ENCODE measurements at regions not wholly inside any gene's neighbourhood (a gene's known extent, or its start where the extent isn't known, plus 50 kb on each side); places are given as distances from the start of the nearest gene placed in this dataset.
"Not testable (repeated sequence)": the region's sequence is repeated elsewhere in the genome, so short reads cannot be mapped to it uniquely, and the experiment has no call there.

GRCh38 chr21:32823296-32823695 is 51.7 kb upstream of the PAXBP1 start:
- H3K79me2 ChIP-seq (ENCODE audit: insufficient read depth, low read length); H3K4me3 ChIP-seq (replicated peaks in 1 of 2; ENCODE audit: low read depth in 1 of 2, low read length in 2 of 2); BruUV-seq (replicated peaks); H2AFZ ChIP-seq (ENCODE audit: low read depth, low read length, poor library complexity, severe bottlenecking); RAD21 ChIA-PET (ENCODE audit: low non-redundant PET in 1 of 2, low total read pairs in 2 of 2, uncharacterized antibody in 2 of 2, unreplicated experiment in 2 of 2); CTCF ChIA-PET; ATAC-seq; H3K4me2 ChIP-seq (ENCODE audit: low read length); H3K9me3 ChIP-seq (ENCODE audit: control insufficient read depth in 1 of 2, insufficient read depth in 1 of 2, low read depth in 1 of 2, low read length in 2 of 2); POLR2A ChIA-PET; DNase-seq (ENCODE audit: low read depth, low spot score); H4K20me1 ChIP-seq (ENCODE audit: insufficient read depth); H3K4me1 ChIP-seq (ENCODE audit: control insufficient read depth in 1 of 2, insufficient read depth in 2 of 2, low read length in 2 of 2); H3K9ac ChIP-seq (ENCODE audit: low read length); H3K27ac ChIP-seq (ENCODE audit: low read depth, low read length); H3K27me3 ChIP-seq (ENCODE audit: insufficient read depth, low read length); intact Hi-C loops (cut with micrococcal nuclease); H3K9me2 ChIP-seq (ENCODE audit: insufficient read depth); H3K36me3 ChIP-seq (ENCODE audit: control insufficient read depth in 1 of 2, insufficient read depth in 2 of 2, low read length in 2 of 2): not testable (repeated sequence)

- no TSS peak for BruUV-seq (replicated peaks)
- DNase-seq (ENCODE audit: low read depth, low spot score) (no peak), ATAC-seq (no peak)
- Histone ChIP-seq H3K27ac (ENCODE audit: low read depth, low read length) (no peak overlapping the region), H3K9me2 (ENCODE audit: insufficient read depth) (no peaks in the 10 kb centered on the region), H3K27me3 (ENCODE audit: insufficient read depth, low read length) (no peaks in the 10 kb centered on the region), H3K9ac (ENCODE audit: low read length) (no peak overlapping the region), H2AFZ (ENCODE audit: low read depth, low read length, poor library complexity, severe bottlenecking) (no peak overlapping the region), H3K4me2 (ENCODE audit: low read length) (no peak overlapping the region), H3K36me3 (ENCODE audit: control insufficient read depth in 1 of 2, insufficient read depth in 2 of 2, low read length in 2 of 2) (no peaks in the 10 kb centered on the region), H3K4me3 (replicated peaks in 1 of 2; ENCODE audit: low read depth in 1 of 2, low read length in 2 of 2) (no peak overlapping the region), H3K79me2 (ENCODE audit: insufficient read depth, low read length) (no peaks in the 10 kb centered on the region), H4K20me1 (ENCODE audit: insufficient read depth) (no peaks in the 10 kb centered on the region), H3K4me1 (ENCODE audit: control insufficient read depth in 1 of 2, insufficient read depth in 2 of 2, low read length in 2 of 2) (peaks cover 0 to 3% of the 10 kb centered on the region in 2 experiments; a peak in 1 of 4 replicates), H3K9me3 (ENCODE audit: control insufficient read depth in 1 of 2, insufficient read depth in 1 of 2, low read depth in 1 of 2, low read length in 2 of 2) (no peaks in the 10 kb centered on the region; a peak in 1 of 4 replicates)
- POLR2A ChIA-PET: no interaction called here
- CTCF ChIA-PET: interaction anchor here (1.0 to 3.0 kb wide), 2 partner anchors 53 to 172 kb away, joined by 3 to 15 read pairs; partner anchors contain the start of gene PAXBP1
- intact Hi-C loops (cut with micrococcal nuclease): no loop called here
- RAD21 ChIA-PET (ENCODE audit: low non-redundant PET in 1 of 2, low total read pairs in 2 of 2, uncharacterized antibody in 2 of 2, unreplicated experiment in 2 of 2): no interaction called here
- TF ChIP-seq CTCF (IDR thresholded peaks at IDR 0.05 in 2 of 3, conservative IDR thresholded peaks at IDR 0.05 in 1 of 3; ENCODE audit: borderline replicate concordance in 1 of 3, insufficient read depth in 1 of 3, low read depth in 2 of 3, low read length in 2 of 3) (no peak), ELF1 (IDR thresholded peaks at IDR 0.05; ENCODE audit: borderline replicate concordance, low read depth) (no peak), RAD21 (IDR thresholded peaks at IDR 0.05; ENCODE audit: low read depth) (no peak), EGR1 (IDR thresholded peaks at IDR 0.05; ENCODE audit: low read depth) (no peak), SP1 (IDR thresholded peaks at IDR 0.05; ENCODE audit: low read depth) (no peak), SIN3A (IDR thresholded peaks at IDR 0.05; ENCODE audit: low read depth) (no peak), YY1 (IDR thresholded peaks at IDR 0.05; ENCODE audit: extremely low read depth, insufficient replicate concordance, low read depth, low read length) (no peak), FOSL1 (IDR thresholded peaks at IDR 0.05; ENCODE audit: low read depth) (no peak), SRF (IDR thresholded peaks at IDR 0.05; ENCODE audit: low read depth) (no peak), JUND (IDR thresholded peaks at IDR 0.05) (no peak), ZBTB33 (IDR thresholded peaks at IDR 0.05; ENCODE audit: extremely low read depth, insufficient replicate concordance, low read length) (no peak), POLR2AphosphoS5 (IDR thresholded peaks at IDR 0.05; ENCODE audit: low read depth, low read length) (no peak)
- TF ChIP-seq, protein P1, sequence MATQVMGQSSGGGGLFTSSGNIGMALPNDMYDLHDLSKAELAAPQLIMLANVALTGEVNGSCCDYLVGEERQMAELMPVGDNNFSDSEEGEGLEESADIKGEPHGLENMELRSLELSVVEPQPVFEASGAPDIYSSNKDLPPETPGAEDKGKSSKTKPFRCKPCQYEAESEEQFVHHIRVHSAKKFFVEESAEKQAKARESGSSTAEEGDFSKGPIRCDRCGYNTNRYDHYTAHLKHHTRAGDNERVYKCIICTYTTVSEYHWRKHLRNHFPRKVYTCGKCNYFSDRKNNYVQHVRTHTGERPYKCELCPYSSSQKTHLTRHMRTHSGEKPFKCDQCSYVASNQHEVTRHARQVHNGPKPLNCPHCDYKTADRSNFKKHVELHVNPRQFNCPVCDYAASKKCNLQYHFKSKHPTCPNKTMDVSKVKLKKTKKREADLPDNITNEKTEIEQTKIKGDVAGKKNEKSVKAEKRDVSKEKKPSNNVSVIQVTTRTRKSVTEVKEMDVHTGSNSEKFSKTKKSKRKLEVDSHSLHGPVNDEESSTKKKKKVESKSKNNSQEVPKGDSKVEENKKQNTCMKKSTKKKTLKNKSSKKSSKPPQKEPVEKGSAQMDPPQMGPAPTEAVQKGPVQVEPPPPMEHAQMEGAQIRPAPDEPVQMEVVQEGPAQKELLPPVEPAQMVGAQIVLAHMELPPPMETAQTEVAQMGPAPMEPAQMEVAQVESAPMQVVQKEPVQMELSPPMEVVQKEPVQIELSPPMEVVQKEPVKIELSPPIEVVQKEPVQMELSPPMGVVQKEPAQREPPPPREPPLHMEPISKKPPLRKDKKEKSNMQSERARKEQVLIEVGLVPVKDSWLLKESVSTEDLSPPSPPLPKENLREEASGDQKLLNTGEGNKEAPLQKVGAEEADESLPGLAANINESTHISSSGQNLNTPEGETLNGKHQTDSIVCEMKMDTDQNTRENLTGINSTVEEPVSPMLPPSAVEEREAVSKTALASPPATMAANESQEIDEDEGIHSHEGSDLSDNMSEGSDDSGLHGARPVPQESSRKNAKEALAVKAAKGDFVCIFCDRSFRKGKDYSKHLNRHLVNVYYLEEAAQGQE (IDR thresholded peaks at IDR 0.05; ENCODE audit: low read depth): no peak
- TF ChIP-seq, protein P2, sequence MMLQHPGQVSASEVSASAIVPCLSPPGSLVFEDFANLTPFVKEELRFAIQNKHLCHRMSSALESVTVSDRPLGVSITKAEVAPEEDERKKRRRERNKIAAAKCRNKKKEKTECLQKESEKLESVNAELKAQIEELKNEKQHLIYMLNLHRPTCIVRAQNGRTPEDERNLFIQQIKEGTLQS (IDR thresholded peaks at IDR 0.05): no peak
Measured at GRCh38 chr21:32824950-32825349, 53.4 kb upstream of the PAXBP1 start.

Data from HCT116 (cell line).